Right lobe of liver (tissue), 6 donors: ENCODE measurements at regions not wholly inside any gene's neighbourhood (a gene's known extent, or its start where the extent isn't known, plus 50 kb on each side); places are given as distances from the start of the nearest gene placed in this dataset.
"Not testable (repeated sequence)": the region's sequence is repeated elsewhere in the genome, so short reads cannot be mapped to it uniquely, and the experiment has no call there.

Experiments
- ATAC-seq, 4 donors: fragments of 200-7000 bp; cut with Tn5 transposase; one replicate each; pipeline ENCODE4 v1.9.1; 2020; ENCODE audit warnings: mild to moderate bottlenecking in 4 of 4, moderate library complexity in 4 of 4
- DNase-seq, 3 donors: peaks; one replicate each; pipeline ENCODE4 v3.0.0-alpha.2; 2020
- H3K27ac ChIP-seq, 3 donors: fragments of 200-600 bp; one replicate each; pipeline ENCODE4 v1.8.0; 2022
- H3K27me3 ChIP-seq, 2 donors: fragments of 200-600 bp; one replicate each; pipeline ENCODE4 v1.8.0; 2022
- H3K36me3 ChIP-seq, 4 donors: fragments of 200-600 bp; sonication (generic) in 1 of 4; one replicate each; pipeline versions ENCODE4 v1.5.1 to v1.8.0; 2017 to 2022; ENCODE audit warnings: control low read depth in 1 of 4
- H3K4me1 ChIP-seq, 4 donors: fragments of 200-600 bp; sonication (generic) in 1 of 4; one replicate each; pipeline versions ENCODE4 v1.5.1 to v1.8.0; 2017 to 2022; ENCODE audit warnings: control low read depth in 1 of 4
- H3K4me3 ChIP-seq, 3 donors: fragments of 200-600 bp; one replicate each; pipeline ENCODE4 v1.8.0; 2022
- H3K9me3 ChIP-seq, 4 donors: fragments of 200-600 bp; sonication (generic) in 1 of 4; one replicate each; pipeline versions ENCODE4 v1.5.1 to v1.8.0; 2017 to 2022; ENCODE audit warnings: control low read depth in 1 of 4
- POLR2A ChIP-seq: fragments of 450-650 bp; IDR thresholded peaks from one replicate; pipeline ENCODE4 v1.6.1; 2017; ENCODE audit warnings: antibody characterized with exemption, mild to moderate bottlenecking
- WGBS: methylation state at CpG from one replicate; pipeline ENCODE4 v1.1.6; 2018; ENCODE audit warnings: low coverage, low lambda C conversion rate; ENCODE audit not compliant: insufficient coverage; ENCODE audit errors: missing lambda C conversion rate; 5-methylcytosine and 5-hydroxymethylcytosine counted together
- intact Hi-C, 2 donors: fragments of 100-400 bp; cut with DNase I; formaldehyde crosslinking; loops; one replicate each; pipeline versions ENCODE4 v1.11.2 to v1.14.1; 2022
- TF ChIP-seq, protein P1 (sequence below), 4 donors: fragments of 200-600 bp in 3 of 4; fragments of 450-650 bp in 1 of 4; IDR thresholded peaks; one replicate each; pipeline versions ENCODE4 v1.5.1 to v1.8.0; 2016 to 2022; ENCODE audit warnings: antibody characterized with exemption in 4 of 4, mild to moderate bottlenecking in 2 of 4
- donor health status: DM: no; HTN: yes; CAD: no.
- donor health status: DM: no; HTN: no; CAD: no.
- donor health status: DM: no; HTN: no; CAD: no.
- donor health status: DM: no; HTN: yes; CAD: no.
- donor health status: DM: no; HTN: yes; CAD: no.

DNA sequence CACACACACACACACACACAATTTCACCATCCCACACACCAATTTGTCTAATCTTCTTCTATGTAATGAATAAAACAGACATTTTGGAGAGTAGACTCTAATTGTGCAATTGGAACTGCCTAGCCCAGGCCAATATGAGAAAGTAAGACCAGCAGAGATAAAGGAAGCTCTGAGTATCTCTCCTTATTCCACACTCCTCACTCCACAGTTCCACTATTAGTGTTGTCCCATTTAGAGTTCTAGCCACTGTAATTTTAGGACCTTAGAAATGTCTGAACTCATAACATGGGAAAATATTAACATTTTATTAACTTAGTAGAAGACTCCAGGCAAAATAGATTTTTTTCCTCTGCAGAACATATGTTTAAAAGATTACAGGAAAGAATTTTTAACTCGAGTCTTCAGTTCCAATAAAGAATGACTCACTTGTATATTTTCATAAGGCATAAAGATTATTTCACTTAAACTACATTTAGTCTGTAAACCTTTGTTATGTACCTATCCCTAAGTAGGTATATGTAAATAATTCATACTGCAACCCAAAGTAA, 297.6 kb upstream of the INTU start:
- H3K36me3 ChIP-seq = no peaks in the 10 kb centered on the region
- H3K27ac ChIP-seq = no peak overlapping the region
- intact Hi-C loops = no loop called here
- DNase-seq (no peak), ATAC-seq (no peak)
- H3K27me3 ChIP-seq = no peaks in the 10 kb centered on the region
- no peak overlapping the region for H3K4me3 ChIP-seq
- TF ChIP-seq POLR2A = no peak
- TF ChIP-seq, protein P1, sequence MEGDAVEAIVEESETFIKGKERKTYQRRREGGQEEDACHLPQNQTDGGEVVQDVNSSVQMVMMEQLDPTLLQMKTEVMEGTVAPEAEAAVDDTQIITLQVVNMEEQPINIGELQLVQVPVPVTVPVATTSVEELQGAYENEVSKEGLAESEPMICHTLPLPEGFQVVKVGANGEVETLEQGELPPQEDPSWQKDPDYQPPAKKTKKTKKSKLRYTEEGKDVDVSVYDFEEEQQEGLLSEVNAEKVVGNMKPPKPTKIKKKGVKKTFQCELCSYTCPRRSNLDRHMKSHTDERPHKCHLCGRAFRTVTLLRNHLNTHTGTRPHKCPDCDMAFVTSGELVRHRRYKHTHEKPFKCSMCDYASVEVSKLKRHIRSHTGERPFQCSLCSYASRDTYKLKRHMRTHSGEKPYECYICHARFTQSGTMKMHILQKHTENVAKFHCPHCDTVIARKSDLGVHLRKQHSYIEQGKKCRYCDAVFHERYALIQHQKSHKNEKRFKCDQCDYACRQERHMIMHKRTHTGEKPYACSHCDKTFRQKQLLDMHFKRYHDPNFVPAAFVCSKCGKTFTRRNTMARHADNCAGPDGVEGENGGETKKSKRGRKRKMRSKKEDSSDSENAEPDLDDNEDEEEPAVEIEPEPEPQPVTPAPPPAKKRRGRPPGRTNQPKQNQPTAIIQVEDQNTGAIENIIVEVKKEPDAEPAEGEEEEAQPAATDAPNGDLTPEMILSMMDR (IDR thresholded peaks at IDR 0.05) = no peak
- 36% methylated on average over 1 of the region's 1 CpG for WGBS
- H3K4me1 ChIP-seq = no peaks in the 10 kb centered on the region
- H3K9me3 ChIP-seq = no peaks in the 10 kb centered on the region

DNA sequence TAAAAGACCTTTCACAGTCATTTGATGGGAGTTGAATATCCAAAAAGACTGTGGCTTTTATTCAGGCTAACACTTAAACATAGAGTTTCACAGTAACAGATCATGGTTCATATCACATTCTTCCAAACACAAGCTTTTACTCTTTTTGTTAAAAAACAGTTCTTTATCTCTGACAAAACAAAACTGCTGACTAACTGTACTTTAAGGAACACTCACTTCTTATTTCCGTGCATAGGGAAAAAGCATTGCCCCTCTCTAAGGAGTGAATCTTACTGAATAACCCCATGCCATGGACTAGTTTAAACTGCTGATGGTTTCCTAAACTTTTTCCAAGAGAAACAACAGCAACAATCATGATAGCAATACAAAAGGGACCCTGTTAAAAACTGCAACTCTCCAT, 297.0 kb upstream of the INTU start:
- WGBS = 41% methylated on average over 1 of the region's 1 CpG
- no peak for DNase-seq
- Histone ChIP-seq H3K4me3 (no peak overlapping the region), H3K27ac (no peak overlapping the region), H3K9me3 (no peaks in the 10 kb centered on the region), H3K36me3 (no peaks in the 10 kb centered on the region), H3K4me1 (no peaks in the 10 kb centered on the region), H3K27me3 (no peaks in the 10 kb centered on the region)
- ATAC-seq = no peak
- TF ChIP-seq, protein P1 (IDR thresholded peaks at IDR 0.05) = no peak
- no peak for TF ChIP-seq POLR2A
- intact Hi-C loops = no loop called here

- H3K36me3 ChIP-seq, ATAC-seq, H3K4me1 ChIP-seq, H3K27ac ChIP-seq, DNase-seq, H3K27me3 ChIP-seq, H3K9me3 ChIP-seq, intact Hi-C loops, H3K4me3 ChIP-seq: not testable (repeated sequence)
- WGBS = 37% methylated on average over 3 of the region's 3 CpGs
Measured at GRCh38 chr4:127343123-127343522, 289.6 kb upstream of the INTU start.

GRCh38 chr4:127344071-127344470, 288.7 kb upstream of the INTU start:
- H3K27me3 ChIP-seq = no peaks in the 10 kb centered on the region
- ATAC-seq (no peak), DNase-seq (no peak)
- H3K4me1 ChIP-seq = no peaks in the 10 kb centered on the region
- no peaks in the 10 kb centered on the region for H3K9me3 ChIP-seq
- TF ChIP-seq, protein P1 (IDR thresholded peaks at IDR 0.05) = no peak
- TF ChIP-seq POLR2A = no peak
- 52% methylated on average over 3 of the region's 3 CpGs for WGBS
- no peak overlapping the region for H3K4me3 ChIP-seq
- intact Hi-C loops = no loop called here
- no peaks in the 10 kb centered on the region for H3K36me3 ChIP-seq
- H3K27ac ChIP-seq = no peak overlapping the region

DNA sequence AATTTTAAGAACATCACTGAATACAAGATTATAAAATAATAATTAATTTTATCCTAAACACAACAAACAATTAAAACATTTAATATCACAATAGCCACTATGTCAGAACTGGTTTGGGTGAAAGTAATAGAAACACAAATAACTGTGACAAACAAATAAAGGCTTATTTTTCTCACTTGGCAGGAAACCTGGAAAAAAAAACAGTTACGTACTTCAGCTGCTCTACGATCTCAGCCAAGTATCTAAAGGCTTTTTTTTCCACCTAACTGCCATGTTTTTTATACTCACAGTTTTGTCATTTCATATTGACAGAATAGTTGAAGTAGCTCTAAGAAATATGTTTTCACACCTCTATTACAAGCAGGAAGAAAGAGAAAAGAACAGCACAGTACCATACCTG, 284.8 kb upstream of the INTU start:
- TF ChIP-seq, protein P1 (IDR thresholded peaks at IDR 0.05) = no peak
- WGBS = 50% methylated on average over 2 of the region's 2 CpGs

More for the DNA sequence above, 284.8 kb upstream of the INTU start:
- H3K36me3 ChIP-seq = no peaks in the 10 kb centered on the region
- intact Hi-C loops = no loop called here
- H3K27me3 ChIP-seq = no peaks in the 10 kb centered on the region
- H3K27ac ChIP-seq = no peak overlapping the region
- H3K9me3 ChIP-seq = no peaks in the 10 kb centered on the region
- no peak overlapping the region for H3K4me3 ChIP-seq
- ATAC-seq = no peak
- H3K4me1 ChIP-seq = no peaks in the 10 kb centered on the region
- no peak for DNase-seq
